GM21423 (cell line): ENCODE measurements at regions not wholly inside any gene's neighbourhood (a gene's known extent, or its start where the extent isn't known, plus 50 kb on each side); places are given as distances from the start of the nearest gene placed in this dataset.

Experiments used
- ATAC-seq: cut with Tn5 transposase; IDR thresholded peaks from one replicate; pipeline ENCODE4 v1.9.1; 2021; ENCODE audit warnings: mild to moderate bottlenecking, moderate library complexity; ENCODE audit not compliant: unreplicated experiment

- ATAC-seq, result no peak
Measured at GRCh38 chr21:17454315-17455027, 58.4 kb upstream of the CXADR start.

- ATAC-seq, result no peak
Measured at GRCh38 chr21:17455028-17455353, 57.9 kb upstream of the CXADR start.

GRCh38 chr21:17455451-17455850 is 57.4 kb upstream of the CXADR start:
- no peak for ATAC-seq

- no peak for ATAC-seq
Measured at GRCh38 chr21:17458279-17458678, 54.6 kb upstream of the CXADR start.

- no peak for ATAC-seq
Measured at GRCh38 chr21:17460094-17460493, 52.7 kb upstream of the CXADR start.

GRCh38 chr21:17461014-17461413 is 51.8 kb upstream of the CXADR start:
- ATAC-seq, result no peak

- ATAC-seq, result no peak
Measured at GRCh38 chr21:17461582-17461981, 51.3 kb upstream of the CXADR start.

GRCh38 chr21:17462276-17462981 is 50.4 kb upstream of the CXADR start:
- ATAC-seq, result no peak
